CD14-positive monocyte (primary cell): ENCODE measurements at regions not wholly inside any gene's neighbourhood (a gene's known extent, or its start where the extent isn't known, plus 50 kb on each side); places are given as distances from the start of the nearest gene placed in this dataset.

Experiments used
- DNase-seq, 3 donors: peaks; one replicate each; pipeline ENCODE4 v3.0.0-alpha.2; 2011 to 2022
- H2AFZ ChIP-seq: 2 replicates; pipeline ENCODE4 v1.6.0; 2012; ENCODE audit warnings: mild to moderate bottlenecking, low read depth, low read length, inconsistent platforms; ENCODE audit not compliant: insufficient read depth, poor library complexity, severe bottlenecking
- H3K27ac ChIP-seq, 2 donors: 1 replicate in 1 of 2; 2 replicates in 1 of 2; pipeline ENCODE4 v1.5.1; 2012 to 2013; ENCODE audit warnings: low read length in 2 of 2, control low read depth in 1 of 2, inconsistent platforms in 1 of 2, low read depth in 1 of 2, mild to moderate bottlenecking in 1 of 2
- H3K27me3 ChIP-seq, 2 donors: one replicate each; pipeline versions ENCODE4 v1.6.0 to v1.6.1; 2011 to 2013; ENCODE audit warnings: low read length in 2 of 2; ENCODE audit not compliant: control insufficient read depth in 2 of 2, insufficient read depth in 2 of 2
- H3K36me3 ChIP-seq, 2 donors: replicated peaks in 1 of 2; 1 replicate in 1 of 2; 2 replicates in 1 of 2; pipeline versions ENCODE4 v1.5.1 to v1.6.1; 2012 to 2013; ENCODE audit warnings: low read length in 2 of 2, control low read depth in 1 of 2, inconsistent platforms in 1 of 2, mild to moderate bottlenecking in 1 of 2; ENCODE audit not compliant: insufficient read depth in 2 of 2, control insufficient read depth in 1 of 2
- H3K4me1 ChIP-seq, 2 donors: 1 replicate in 1 of 2; 2 replicates in 1 of 2; pipeline versions ENCODE4 v1.5.1 to v1.6.1; 2012 to 2013; ENCODE audit warnings: low read length in 2 of 2, control low read depth in 1 of 2, inconsistent platforms in 1 of 2, mild to moderate bottlenecking in 1 of 2, moderate library complexity in 1 of 2; ENCODE audit not compliant: insufficient read depth in 2 of 2, control insufficient read depth in 1 of 2
- H3K4me2 ChIP-seq: replicated peaks from 2 replicates; pipeline ENCODE3; 2012; ENCODE audit warnings: low read length, moderate library complexity, mild to moderate bottlenecking; ENCODE audit not compliant: poor library complexity, severe bottlenecking; ENCODE audit errors: extremely low read depth
- H3K4me3 ChIP-seq, 3 experiments: fragments of 200-600 bp in 1 of 3; sonication (generic) in 1 of 3; replicated peaks in 1 of 3; 1 replicate in 2 of 3; 2 replicates in 1 of 3; pipeline ENCODE4 v1.5.1; 2011 to 2013; ENCODE audit warnings: low read length in 3 of 3, mild to moderate bottlenecking in 3 of 3, control low read depth in 2 of 3, low read depth in 2 of 3, inconsistent platforms in 1 of 3, moderate library complexity in 1 of 3
- H3K79me2 ChIP-seq: 2 replicates; pipeline ENCODE4 v1.6.0; 2012; ENCODE audit warnings: mild to moderate bottlenecking, control low read depth, inconsistent platforms, low read length, moderate library complexity; ENCODE audit not compliant: insufficient read depth
- H3K9ac ChIP-seq: 2 replicates; pipeline ENCODE4 v1.6.0; 2017; ENCODE audit warnings: low read length, mild to moderate bottlenecking; ENCODE audit not compliant: insufficient read depth, poor library complexity, severe bottlenecking
- H3K9me3 ChIP-seq, 2 donors: replicated peaks in 1 of 2; 1 replicate in 1 of 2; 2 replicates in 1 of 2; pipeline versions ENCODE4 v1.5.1 to v1.6.1; 2012 to 2013; ENCODE audit warnings: low read length in 2 of 2, control low read depth in 1 of 2; ENCODE audit not compliant: control insufficient read depth in 1 of 2, insufficient read depth in 1 of 2
- H4K20me1 ChIP-seq: 2 replicates; pipeline ENCODE4 v1.6.0; 2012; ENCODE audit warnings: mild to moderate bottlenecking, low read length, control low read depth, moderate library complexity; ENCODE audit not compliant: insufficient read depth
- H3K27ac Mint-ChIP-seq, 7 donors: one replicate each; pipeline ENCODE4 v1.8.0; 2020; ENCODE audit warnings: mild to moderate bottlenecking in 7 of 7, mixed read lengths in 7 of 7, moderate library complexity in 6 of 7, inconsistent platforms in 2 of 7
- H3K27me3 Mint-ChIP-seq, 3 donors: one replicate each; pipeline ENCODE4 v1.8.0; 2021 to 2022; ENCODE audit warnings: low read depth in 3 of 3, mild to moderate bottlenecking in 3 of 3, mixed read lengths in 3 of 3, moderate library complexity in 3 of 3, inconsistent platforms in 1 of 3
- H3K36me3 Mint-ChIP-seq, 2 donors: one replicate each; pipeline ENCODE4 v1.8.0; 2020; ENCODE audit warnings: mixed read lengths in 2 of 2, inconsistent platforms in 1 of 2, mild to moderate bottlenecking in 1 of 2
- H3K4me1 Mint-ChIP-seq: one replicate; pipeline ENCODE4 v1.8.0; 2020; ENCODE audit warnings: mild to moderate bottlenecking, mixed read lengths
- H3K4me3 Mint-ChIP-seq, 2 donors: one replicate each; pipeline ENCODE4 v1.8.0; 2020; ENCODE audit warnings: mild to moderate bottlenecking in 2 of 2, mixed read lengths in 2 of 2, moderate library complexity in 1 of 2
- H3K9me3 Mint-ChIP-seq, 7 donors: one replicate each; pipeline ENCODE4 v1.8.0; 2020 to 2022; ENCODE audit warnings: mixed read lengths in 7 of 7, mild to moderate bottlenecking in 6 of 7, moderate library complexity in 6 of 7, inconsistent platforms in 2 of 7
- WGBS: methylation state at CpG from one replicate; pipeline ENCODE4 v1.1.5; 2013; ENCODE audit warnings: missing lambda C conversion rate; ENCODE audit not compliant: insufficient coverage; 5-methylcytosine and 5-hydroxymethylcytosine counted together
- intact Hi-C, 2 donors: fragments of 100-400 bp; cut with micrococcal nuclease; formaldehyde crosslinking; loops; one replicate each; pipeline versions ENCODE4 v1.15.0 to v1.15.1; 2023
- TF ChIP-seq, protein P1 (sequence below): fragments of 200-600 bp; IDR thresholded peaks from one replicate; pipeline ENCODE4 v1.8.0; 2022; ENCODE audit warnings: antibody characterized with exemption, mild to moderate bottlenecking

DNA sequence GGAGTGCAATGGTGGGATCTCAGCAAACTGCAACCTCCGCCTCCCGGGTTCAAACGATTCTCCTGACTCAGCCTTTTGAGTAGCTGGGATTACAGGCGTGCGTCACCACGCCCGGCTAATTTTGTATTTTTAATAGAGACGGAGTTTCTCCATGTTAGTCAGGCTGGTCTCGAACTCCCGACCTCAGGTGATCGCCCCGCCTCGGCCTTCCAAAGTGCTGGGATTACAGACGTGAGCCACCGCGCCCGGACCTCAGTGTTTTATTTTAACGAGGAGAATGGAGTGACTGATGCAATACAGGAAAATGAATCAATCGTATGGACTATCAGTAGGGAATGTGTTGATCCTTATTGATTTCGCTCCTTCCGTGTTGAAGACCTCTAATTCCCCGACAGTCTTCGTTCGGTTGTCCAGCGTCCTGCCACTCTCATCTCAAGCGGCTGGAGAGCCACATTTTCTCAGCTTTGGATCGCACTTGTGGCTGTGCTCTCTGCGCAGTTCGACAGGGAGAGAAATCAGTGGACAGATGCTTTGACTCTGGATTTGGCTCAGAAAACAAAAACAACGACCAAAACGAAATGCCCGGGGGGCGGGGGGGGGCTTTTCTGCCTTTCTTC lies 166.2 kb downstream of the TRIM27 start:
- 74% methylated on average over 33 of the region's 33 CpGs for WGBS
- peaks cover 4 to 27% of the 10 kb centered on the region in 2 donors for H3K27me3 ChIP-seq
- peaks cover 5 to 35% (median 30%) of the 10 kb centered on the region in 7 donors for H3K9me3 Mint-ChIP-seq

GRCh38 chr6:28758046-28758817 lies 165.6 kb downstream of the TRIM27 start:
- Mint-ChIP-seq H3K36me3 (no peaks in the 10 kb centered on the region), H3K4me1 (no peaks in the 10 kb centered on the region), H3K9me3 (peaks cover 5 to 34% (median 32%) of the 10 kb centered on the region in 7 donors), H3K4me3 (no peak overlapping the region), H3K27me3 (peaks cover 11 to 31% (median 21%) of the 10 kb centered on the region in 3 donors), H3K27ac (no peak overlapping the region)
- TF ChIP-seq, protein P1, sequence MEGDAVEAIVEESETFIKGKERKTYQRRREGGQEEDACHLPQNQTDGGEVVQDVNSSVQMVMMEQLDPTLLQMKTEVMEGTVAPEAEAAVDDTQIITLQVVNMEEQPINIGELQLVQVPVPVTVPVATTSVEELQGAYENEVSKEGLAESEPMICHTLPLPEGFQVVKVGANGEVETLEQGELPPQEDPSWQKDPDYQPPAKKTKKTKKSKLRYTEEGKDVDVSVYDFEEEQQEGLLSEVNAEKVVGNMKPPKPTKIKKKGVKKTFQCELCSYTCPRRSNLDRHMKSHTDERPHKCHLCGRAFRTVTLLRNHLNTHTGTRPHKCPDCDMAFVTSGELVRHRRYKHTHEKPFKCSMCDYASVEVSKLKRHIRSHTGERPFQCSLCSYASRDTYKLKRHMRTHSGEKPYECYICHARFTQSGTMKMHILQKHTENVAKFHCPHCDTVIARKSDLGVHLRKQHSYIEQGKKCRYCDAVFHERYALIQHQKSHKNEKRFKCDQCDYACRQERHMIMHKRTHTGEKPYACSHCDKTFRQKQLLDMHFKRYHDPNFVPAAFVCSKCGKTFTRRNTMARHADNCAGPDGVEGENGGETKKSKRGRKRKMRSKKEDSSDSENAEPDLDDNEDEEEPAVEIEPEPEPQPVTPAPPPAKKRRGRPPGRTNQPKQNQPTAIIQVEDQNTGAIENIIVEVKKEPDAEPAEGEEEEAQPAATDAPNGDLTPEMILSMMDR = no peak
- DNase-seq = no peak
- Histone ChIP-seq H3K27ac (no peak overlapping the region), H3K36me3 (no peaks in the 10 kb centered on the region), H2AFZ (no peak overlapping the region), H3K4me2 (no peak overlapping the region), H3K9me3 (peaks cover 0 to 26% of the 10 kb centered on the region in 2 donors), H3K4me1 (no peaks in the 10 kb centered on the region), H3K4me3 (no peak overlapping the region), H3K9ac (no peak overlapping the region), H3K27me3 (peaks cover 4 to 32% of the 10 kb centered on the region in 2 donors), H3K79me2 (no peaks in the 10 kb centered on the region), H4K20me1 (no peaks in the 10 kb centered on the region)
- intact Hi-C loops = no loop called here
- WGBS = 24% methylated on average over 2 of the region's 19 CpGs

More for the DNA sequence above, 166.2 kb downstream of the TRIM27 start:
- DNase-seq = no peak
- no peak overlapping the region for H3K9ac ChIP-seq
- no peaks in the 10 kb centered on the region for H3K4me1 ChIP-seq
- peaks cover 8 to 29% (median 23%) of the 10 kb centered on the region in 3 donors for H3K27me3 Mint-ChIP-seq
- no peak overlapping the region for H3K4me3 Mint-ChIP-seq
- H3K27ac Mint-ChIP-seq = no peak overlapping the region
- peaks cover 0 to 24% of the 10 kb centered on the region in 2 donors for H3K9me3 ChIP-seq
- no peak overlapping the region for H3K4me3 ChIP-seq
- no peaks in the 10 kb centered on the region for H3K79me2 ChIP-seq
- H3K27ac ChIP-seq = no peak overlapping the region
- TF ChIP-seq, protein P1 = no peak
- intact Hi-C loops = no loop called here
- no peaks in the 10 kb centered on the region for H4K20me1 ChIP-seq
- no peak overlapping the region for H2AFZ ChIP-seq
- H3K4me1 Mint-ChIP-seq = no peaks in the 10 kb centered on the region
- no peak overlapping the region for H3K4me2 ChIP-seq
- no peaks in the 10 kb centered on the region for H3K36me3 ChIP-seq
- H3K36me3 Mint-ChIP-seq = no peaks in the 10 kb centered on the region
